Gastrocnemius medialis (tissue), 4 donors: ENCODE measurements at regions not wholly inside any gene's neighbourhood (a gene's known extent, or its start where the extent isn't known, plus 50 kb on each side); places are given as distances from the start of the nearest gene placed in this dataset.

Experiments used
- POLR2A ChIP-seq, 2 donors: fragments of 450-650 bp; IDR thresholded peaks; one replicate each; pipeline ENCODE4 v1.6.1; 2017; ENCODE audit warnings: antibody characterized with exemption in 2 of 2, mild to moderate bottlenecking in 2 of 2, moderate library complexity in 2 of 2
- TF ChIP-seq, protein P1 (sequence below), 5 experiments: fragments of 450-650 bp in 3 of 5; fragments of 200-600 bp in 2 of 5; sonication (generic) in 2 of 5; IDR thresholded peaks in 4 of 5; conservative IDR thresholded peaks in 1 of 5; 1 replicate in 4 of 5; 2 replicates in 1 of 5; pipeline ENCODE4 v1.5.1; 2016 to 2019; ENCODE audit warnings: antibody characterized with exemption in 5 of 5, mild to moderate bottlenecking in 3 of 5, moderate library complexity in 3 of 5

DNA sequence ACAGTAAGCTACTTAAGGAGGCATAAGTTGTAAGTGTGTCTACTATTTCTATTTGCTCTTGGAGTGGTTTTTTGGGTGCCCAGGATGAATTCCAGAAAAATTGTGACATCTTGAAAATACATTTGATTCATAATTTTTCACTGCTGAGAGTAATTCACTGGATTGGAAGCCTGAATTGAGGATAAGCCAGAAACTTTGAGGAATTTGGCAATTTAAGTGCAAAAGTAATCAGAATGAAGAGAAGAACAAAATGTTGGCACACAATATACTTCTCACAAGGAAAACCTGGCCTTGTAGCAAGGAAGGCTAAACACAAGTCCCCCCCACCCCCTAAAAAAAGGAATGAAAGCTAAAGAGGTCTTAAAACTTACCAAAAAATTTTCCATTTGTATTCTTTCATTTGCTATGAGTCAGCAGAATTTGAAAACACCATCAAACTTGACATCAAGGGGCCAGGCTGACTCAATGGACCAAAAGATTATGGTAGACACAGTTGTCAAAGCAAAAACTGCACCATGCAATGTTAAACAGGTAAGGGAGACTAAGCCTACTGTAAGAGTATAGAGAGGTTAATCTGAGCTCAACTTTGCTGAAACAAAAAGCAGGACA is 840.0 kb downstream of the FRK start:
- TF ChIP-seq, protein P1, sequence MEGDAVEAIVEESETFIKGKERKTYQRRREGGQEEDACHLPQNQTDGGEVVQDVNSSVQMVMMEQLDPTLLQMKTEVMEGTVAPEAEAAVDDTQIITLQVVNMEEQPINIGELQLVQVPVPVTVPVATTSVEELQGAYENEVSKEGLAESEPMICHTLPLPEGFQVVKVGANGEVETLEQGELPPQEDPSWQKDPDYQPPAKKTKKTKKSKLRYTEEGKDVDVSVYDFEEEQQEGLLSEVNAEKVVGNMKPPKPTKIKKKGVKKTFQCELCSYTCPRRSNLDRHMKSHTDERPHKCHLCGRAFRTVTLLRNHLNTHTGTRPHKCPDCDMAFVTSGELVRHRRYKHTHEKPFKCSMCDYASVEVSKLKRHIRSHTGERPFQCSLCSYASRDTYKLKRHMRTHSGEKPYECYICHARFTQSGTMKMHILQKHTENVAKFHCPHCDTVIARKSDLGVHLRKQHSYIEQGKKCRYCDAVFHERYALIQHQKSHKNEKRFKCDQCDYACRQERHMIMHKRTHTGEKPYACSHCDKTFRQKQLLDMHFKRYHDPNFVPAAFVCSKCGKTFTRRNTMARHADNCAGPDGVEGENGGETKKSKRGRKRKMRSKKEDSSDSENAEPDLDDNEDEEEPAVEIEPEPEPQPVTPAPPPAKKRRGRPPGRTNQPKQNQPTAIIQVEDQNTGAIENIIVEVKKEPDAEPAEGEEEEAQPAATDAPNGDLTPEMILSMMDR (IDR thresholded peaks at IDR 0.05 in 4 of 5, conservative IDR thresholded peaks at IDR 0.05 in 1 of 5), result no peak
- no peak for TF ChIP-seq POLR2A (IDR thresholded peaks at IDR 0.05)
